Trophoblast cell (in vitro differentiated cells and primary cell): ENCODE measurements at regions not wholly inside any gene's neighbourhood (a gene's known extent, or its start where the extent isn't known, plus 50 kb on each side); places are given as distances from the start of the nearest gene placed in this dataset.

ENCODE experiments used
- DNase-seq, 2 donors: peaks; one replicate each; pipeline ENCODE4 v3.0.0-alpha.2; 2016
- H2AFZ ChIP-seq: 2 replicates; pipeline ENCODE4 v1.6.1; 2013; ENCODE audit warnings: low read length, moderate library complexity, mild to moderate bottlenecking; ENCODE audit not compliant: insufficient read depth, poor library complexity
- H2AK5ac ChIP-seq: 2 replicates; pipeline ENCODE4 v1.6.1; 2013; ENCODE audit warnings: mild to moderate bottlenecking, low read length
- H2BK120ac ChIP-seq: 2 replicates; pipeline ENCODE4 v1.6.1; 2013; ENCODE audit warnings: low read length, mild to moderate bottlenecking, moderate library complexity; ENCODE audit not compliant: insufficient read depth, poor library complexity
- H2BK12ac ChIP-seq: 2 replicates; pipeline ENCODE4 v1.6.1; 2013; ENCODE audit warnings: mild to moderate bottlenecking, low read length, moderate library complexity
- H2BK5ac ChIP-seq: 2 replicates; pipeline ENCODE4 v1.6.1; 2013; ENCODE audit warnings: low read length, low read depth, moderate library complexity, mild to moderate bottlenecking; ENCODE audit not compliant: poor library complexity
- H3K14ac ChIP-seq: 2 replicates; pipeline ENCODE4 v1.6.1; 2013; ENCODE audit warnings: mild to moderate bottlenecking, low read length
- H3K18ac ChIP-seq: 2 replicates; pipeline ENCODE4 v1.6.1; 2013; ENCODE audit warnings: mild to moderate bottlenecking, low read length
- H3K23ac ChIP-seq: 2 replicates; pipeline ENCODE4 v1.6.1; 2013; ENCODE audit warnings: low read length
- H3K27ac ChIP-seq: 2 replicates; pipeline ENCODE4 v1.5.1; 2013; ENCODE audit warnings: low read depth, mild to moderate bottlenecking, inconsistent platforms, low read length, moderate library complexity
- H3K27me3 ChIP-seq: 2 replicates; pipeline ENCODE4 v1.6.1; 2013; ENCODE audit warnings: inconsistent platforms, mild to moderate bottlenecking, low read length, moderate library complexity; ENCODE audit not compliant: insufficient read depth
- H3K36me3 ChIP-seq, 2 experiments: 1 replicate in 1 of 2; 2 replicates in 1 of 2; pipeline ENCODE4 v1.6.1; 2013; ENCODE audit warnings: low read length in 2 of 2, mild to moderate bottlenecking in 2 of 2, moderate library complexity in 1 of 2; ENCODE audit not compliant: insufficient read depth in 2 of 2, control insufficient read depth in 1 of 2
- H3K4ac ChIP-seq: 2 replicates; pipeline ENCODE4 v1.6.1; 2013; ENCODE audit warnings: low read depth, mild to moderate bottlenecking, low read length, moderate library complexity
- H3K4me1 ChIP-seq, 2 experiments: 1 replicate in 1 of 2; 2 replicates in 1 of 2; pipeline ENCODE4 v1.6.1; 2013; ENCODE audit warnings: low read length in 2 of 2, mild to moderate bottlenecking in 2 of 2, moderate library complexity in 1 of 2; ENCODE audit not compliant: insufficient read depth in 2 of 2, control insufficient read depth in 1 of 2
- H3K4me2 ChIP-seq: 2 replicates; pipeline ENCODE4 v1.6.1; 2013; ENCODE audit warnings: inconsistent platforms, mild to moderate bottlenecking, low read length, moderate library complexity
- H3K4me3 ChIP-seq: 2 replicates; pipeline ENCODE4 v1.5.1; 2013; ENCODE audit warnings: mild to moderate bottlenecking, low read depth, low read length, inconsistent platforms
- H3K79me1 ChIP-seq: one replicate; pipeline ENCODE4 v1.6.1; 2013; ENCODE audit warnings: low read length
- H3K79me2 ChIP-seq: 2 replicates; pipeline ENCODE4 v1.6.1; 2013; ENCODE audit warnings: low read length, mild to moderate bottlenecking; ENCODE audit not compliant: control insufficient read depth, insufficient read depth, poor library complexity
- H3K9ac ChIP-seq: 2 replicates; pipeline ENCODE4 v1.6.1; 2013; ENCODE audit warnings: mild to moderate bottlenecking, low read length
- H3K9me3 ChIP-seq: 2 replicates; pipeline ENCODE4 v1.6.1; 2013; ENCODE audit warnings: low read depth, mild to moderate bottlenecking, control low read depth, inconsistent platforms, low read length; ENCODE audit not compliant: insufficient read depth
- H4K12ac ChIP-seq: 2 replicates; pipeline ENCODE4 v1.6.1; 2013; ENCODE audit warnings: low read depth, mild to moderate bottlenecking, low read length, moderate library complexity
- H4K8ac ChIP-seq: 2 replicates; pipeline ENCODE4 v1.6.1; 2013; ENCODE audit warnings: low read depth, mild to moderate bottlenecking, low read length, moderate library complexity
- H4K91ac ChIP-seq: one replicate; pipeline ENCODE4 v1.6.1; 2013; ENCODE audit warnings: low read depth, mild to moderate bottlenecking, low read length, moderate library complexity
- WGBS: extraction: QIAGEN DNeasy Blood & Tissue Kit; methylation state at CpG from one replicate; pipeline ENCODE4 v1.1.7; 2013; ENCODE audit warnings: missing lambda C conversion rate; ENCODE audit not compliant: insufficient read length, insufficient coverage; ENCODE audit errors: extremely low coverage; 5-methylcytosine and 5-hydroxymethylcytosine counted together

GRCh38 chr15:38086611-38087010, 152.2 kb downstream of the TMCO5A start:
- H3K18ac ChIP-seq, result no peak overlapping the region
- H2BK12ac ChIP-seq, result no peak overlapping the region
- no peaks in the 10 kb centered on the region for H3K79me1 ChIP-seq
- H3K4me1 ChIP-seq, result no peaks in the 10 kb centered on the region
- no peak overlapping the region for H4K8ac ChIP-seq
- H3K4me3 ChIP-seq, result no peak overlapping the region
- no peak overlapping the region for H3K4me2 ChIP-seq
- H3K36me3 ChIP-seq, result no peaks in the 10 kb centered on the region
- H2BK120ac ChIP-seq, result no peak overlapping the region
- no peak for DNase-seq
- no peaks in the 10 kb centered on the region for H3K27me3 ChIP-seq
- no peak overlapping the region for H2AK5ac ChIP-seq
- no peak overlapping the region for H4K12ac ChIP-seq
- no CpG with 5 or more reads among the region's 2 CpGs for WGBS
- no peak overlapping the region for H3K4ac ChIP-seq
- H3K9me3 ChIP-seq, result no peaks in the 10 kb centered on the region
- H2BK5ac ChIP-seq, result no peak overlapping the region
- no peak overlapping the region for H3K9ac ChIP-seq
- H4K91ac ChIP-seq, result no peak overlapping the region
- no peak overlapping the region for H3K27ac ChIP-seq
- H3K23ac ChIP-seq, result no peak overlapping the region
- H3K14ac ChIP-seq, result no peak overlapping the region
- no peak overlapping the region for H2AFZ ChIP-seq
- H3K79me2 ChIP-seq, result no peaks in the 10 kb centered on the region

- no peak overlapping the region for H3K4me2 ChIP-seq
- H3K36me3 ChIP-seq, result no peaks in the 10 kb centered on the region
- no peak overlapping the region for H2BK5ac ChIP-seq
- no peak overlapping the region for H3K14ac ChIP-seq
- H3K18ac ChIP-seq, result no peak overlapping the region
- DNase-seq, result no peak
- no peaks in the 10 kb centered on the region for H3K9me3 ChIP-seq
- H3K23ac ChIP-seq, result no peak overlapping the region
- no CpG with 5 or more reads among the region's 1 CpG for WGBS
- no peaks in the 10 kb centered on the region for H3K27me3 ChIP-seq
- no peak overlapping the region for H4K12ac ChIP-seq
- no peak overlapping the region for H2AK5ac ChIP-seq
- no peak overlapping the region for H2BK120ac ChIP-seq
- no peak overlapping the region for H4K8ac ChIP-seq
- H3K79me1 ChIP-seq, result no peaks in the 10 kb centered on the region
- H4K91ac ChIP-seq, result no peak overlapping the region
- H3K27ac ChIP-seq, result no peak overlapping the region
- H3K4me3 ChIP-seq, result no peak overlapping the region
- H3K9ac ChIP-seq, result no peak overlapping the region
- no peak overlapping the region for H2AFZ ChIP-seq
- H3K4me1 ChIP-seq, result no peaks in the 10 kb centered on the region
- H2BK12ac ChIP-seq, result no peak overlapping the region
- no peaks in the 10 kb centered on the region for H3K79me2 ChIP-seq
- H3K4ac ChIP-seq, result no peak overlapping the region
Measured at GRCh38 chr15:38088971-38089370, 154.5 kb downstream of the TMCO5A start.

GRCh38 chr15:38090223-38090622, 155.8 kb downstream of the TMCO5A start:
- Histone ChIP-seq H3K4ac (no peak overlapping the region), H3K4me3 (no peak overlapping the region), H3K9ac (no peak overlapping the region), H2AFZ (no peak overlapping the region), H3K4me1 (no peaks in the 10 kb centered on the region), H3K27me3 (no peaks in the 10 kb centered on the region), H3K4me2 (no peak overlapping the region), H3K14ac (no peak overlapping the region), H4K8ac (no peak overlapping the region), H3K27ac (no peak overlapping the region), H4K12ac (no peak overlapping the region), H3K79me1 (no peaks in the 10 kb centered on the region), H2AK5ac (no peak overlapping the region), H2BK5ac (no peak overlapping the region), H3K79me2 (no peaks in the 10 kb centered on the region), H3K23ac (no peak overlapping the region), H3K9me3 (no peaks in the 10 kb centered on the region), H3K18ac (no peak overlapping the region), H2BK12ac (no peak overlapping the region), H4K91ac (no peak overlapping the region), H2BK120ac (no peak overlapping the region), H3K36me3 (no peaks in the 10 kb centered on the region)
- no CpG with 5 or more reads among the region's 4 CpGs for WGBS
- DNase-seq, result no peak

- Histone ChIP-seq H3K4me2 (no peak overlapping the region), H2AK5ac (no peak overlapping the region), H3K36me3 (no peaks in the 10 kb centered on the region), H3K4ac (no peak overlapping the region), H3K79me1 (no peaks in the 10 kb centered on the region), H3K18ac (no peak overlapping the region), H4K8ac (no peak overlapping the region), H3K14ac (no peak overlapping the region), H2BK12ac (no peak overlapping the region), H3K79me2 (no peaks in the 10 kb centered on the region), H2BK5ac (no peak overlapping the region), H3K4me3 (no peak overlapping the region), H3K9ac (no peak overlapping the region), H4K91ac (no peak overlapping the region), H3K4me1 (no peaks in the 10 kb centered on the region), H2BK120ac (no peak overlapping the region), H3K9me3 (no peaks in the 10 kb centered on the region), H4K12ac (no peak overlapping the region), H3K27ac (no peak overlapping the region), H2AFZ (no peak overlapping the region), H3K27me3 (no peaks in the 10 kb centered on the region), H3K23ac (no peak overlapping the region)
- peak in 1 of 2 donors; percentile 36 for DNase-seq
- no CpG with 5 or more reads among the region's 3 CpGs for WGBS
Measured at GRCh38 chr15:38090678-38091077, 156.2 kb downstream of the TMCO5A start.
